LNCAP (cell line): ENCODE measurements at regions not wholly inside any gene's neighbourhood (a gene's known extent, or its start where the extent isn't known, plus 50 kb on each side); places are given as distances from the start of the nearest gene placed in this dataset.

ENCODE experiments used
- CTCF ChIP-seq: fragments of 450-650 bp; IDR thresholded peaks from 2 replicates; pipeline ENCODE4 v1.5.1; 2017; ENCODE audit warnings: mild to moderate bottlenecking

DNA sequence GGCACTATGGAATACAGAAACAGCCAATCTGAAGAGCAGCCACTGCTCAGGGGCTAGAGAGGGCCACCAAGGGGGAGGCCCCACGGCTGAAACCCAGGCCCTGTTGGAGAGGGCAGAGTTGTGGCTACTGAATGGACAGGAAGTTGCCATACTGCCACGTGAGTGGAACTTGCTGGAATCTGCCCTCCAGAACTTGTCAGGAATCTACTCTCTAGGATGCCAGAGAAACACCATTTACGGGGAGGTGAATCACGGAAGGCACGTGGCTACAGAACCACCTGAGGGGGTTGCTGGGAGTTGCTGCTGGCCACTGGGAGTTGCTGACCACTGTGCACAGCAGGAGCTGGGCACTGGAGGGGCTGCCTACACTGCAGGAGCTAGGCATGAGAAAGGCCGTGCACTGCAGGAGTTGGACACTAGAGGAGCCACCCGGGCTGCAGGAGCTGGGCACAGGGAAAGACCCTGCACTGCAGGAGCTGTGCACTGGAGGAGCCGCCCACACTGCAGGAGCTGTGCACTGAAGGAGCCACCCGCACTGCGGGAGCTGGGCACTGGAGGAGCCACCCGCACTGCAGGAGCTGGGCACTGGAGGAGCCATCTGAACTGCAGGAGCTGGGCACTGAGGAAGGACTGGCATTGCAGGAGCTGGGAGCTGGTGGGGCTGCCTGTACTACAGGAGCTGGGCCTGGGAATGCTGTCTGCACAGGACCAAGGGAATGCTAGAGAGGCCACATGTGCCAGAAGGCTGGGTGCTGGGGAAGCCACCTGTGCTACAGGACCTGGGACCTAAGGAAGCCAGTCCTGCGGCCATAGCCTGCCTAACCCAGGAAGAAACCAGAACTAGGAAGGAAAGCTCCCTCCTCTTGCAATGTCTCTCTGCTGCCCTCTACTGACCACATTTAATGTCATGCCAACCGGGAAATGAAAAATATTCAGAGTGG lies 343.4 kb downstream of the MATN1 start:
- peak; percentile 82 for TF ChIP-seq CTCF

DNA sequence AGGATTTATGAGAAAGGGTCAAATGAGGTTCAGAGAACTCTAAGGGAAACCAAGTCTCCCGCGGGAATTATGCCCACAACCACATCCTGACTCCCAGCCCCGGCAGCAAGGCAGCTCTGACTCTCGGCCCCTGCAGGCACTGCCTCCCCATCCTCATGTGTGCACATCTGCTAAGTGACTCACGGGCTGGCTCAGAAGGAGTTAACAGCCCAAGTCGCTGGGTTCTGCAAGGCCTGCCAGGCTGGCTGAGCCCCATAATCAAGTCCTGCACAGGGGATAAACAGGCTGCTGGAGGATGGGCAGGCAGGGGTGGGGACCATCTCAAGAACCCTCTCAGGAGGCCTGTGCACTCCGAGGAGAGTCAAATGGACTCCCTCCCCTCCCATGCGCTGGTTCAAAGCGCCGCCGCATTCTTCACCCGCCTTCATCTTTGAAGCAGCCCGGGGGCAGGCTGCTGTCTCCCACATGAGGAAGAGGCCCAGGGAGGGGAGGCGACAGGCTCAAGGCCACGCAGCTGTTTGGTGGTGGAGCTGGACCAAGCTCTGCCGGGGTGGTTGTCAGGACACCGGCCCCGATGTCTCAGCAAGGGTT lies 344.3 kb downstream of the MATN1 start:
- TF ChIP-seq CTCF = no peak

DNA sequence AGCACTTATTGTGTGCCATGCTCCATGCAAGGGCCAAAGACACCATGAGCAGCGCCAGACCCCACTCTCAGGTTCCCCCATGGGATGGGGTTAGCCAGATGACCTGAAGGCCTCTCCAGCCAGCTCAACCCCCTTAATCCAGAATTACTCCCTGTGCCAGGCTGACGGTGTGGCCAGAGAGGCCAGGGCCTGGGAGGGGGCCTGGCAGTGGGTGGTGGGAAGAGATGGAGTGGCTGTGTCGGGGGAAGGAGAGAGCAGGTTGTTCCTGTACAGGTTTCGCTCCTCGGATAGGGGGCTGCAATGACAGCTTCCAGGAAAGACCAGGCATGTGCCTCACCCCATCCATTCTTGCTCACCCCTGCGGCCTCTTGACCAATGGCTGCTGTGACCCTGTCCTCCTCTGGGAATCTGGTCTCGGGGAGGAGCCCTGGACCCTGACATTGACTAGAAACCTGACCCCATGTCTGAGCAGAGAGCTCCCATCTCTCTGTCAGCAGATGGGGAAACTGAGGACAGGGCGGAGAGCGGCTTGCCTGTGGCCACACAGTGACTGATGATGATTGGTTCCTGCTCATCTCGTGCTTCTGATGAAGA lies 345.3 kb downstream of the MATN1 start:
- TF ChIP-seq CTCF = no peak

- no peak for TF ChIP-seq CTCF
Measured at GRCh38 chr1:30377230-30378002, 346.0 kb downstream of the MATN1 start.

DNA sequence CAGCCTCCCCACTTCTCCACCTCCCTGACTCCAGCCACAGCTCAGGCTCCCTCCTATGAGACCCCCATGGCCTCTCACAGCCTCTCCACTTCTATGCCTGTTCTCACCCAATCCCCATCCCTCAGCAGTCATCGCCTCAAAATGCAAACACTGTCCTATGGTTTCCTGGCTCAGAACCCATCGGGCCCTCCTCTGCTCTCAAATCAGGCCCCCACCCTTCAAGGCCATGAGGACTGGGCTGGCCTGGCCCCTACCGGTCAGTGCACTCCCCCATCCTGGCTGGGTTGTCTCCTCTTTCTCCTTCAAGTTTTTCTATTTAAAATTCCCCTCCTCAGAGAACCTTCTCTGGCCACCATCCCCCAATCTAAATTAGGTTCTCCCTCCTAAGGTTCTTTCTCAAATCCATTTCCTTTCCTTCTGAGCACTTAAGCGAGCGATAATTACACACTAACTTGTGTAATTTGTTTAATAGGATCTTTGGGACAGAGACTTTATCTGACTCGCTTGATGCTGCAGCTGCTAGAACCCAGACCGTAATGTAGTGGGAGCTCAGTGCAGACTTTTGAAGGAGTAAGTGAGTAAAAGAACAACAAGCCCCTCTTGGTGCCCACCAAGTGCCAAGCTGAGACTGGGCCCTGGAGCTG lies 347.2 kb downstream of the MATN1 start:
- no peak for TF ChIP-seq CTCF

GRCh38 chr1:30375156-30375555 lies 348.2 kb downstream of the MATN1 start:
- no peak for TF ChIP-seq CTCF
